ENCODE measurements at regions not wholly inside any gene's neighbourhood (a gene's known extent, or its start where the extent isn't known, plus 50 kb on each side); places are given as distances from the start of the nearest gene placed in this dataset.

- H3K9me3 Mint-ChIP-seq = peaks cover under 1% of the 10 kb centered on the region
- H3K4me1 Mint-ChIP-seq = peaks cover 4% of the 10 kb centered on the region
- no peaks in the 10 kb centered on the region for H3K36me3 Mint-ChIP-seq (ENCODE audit: low read depth)
- TF ChIP-seq CTCF (conservative IDR thresholded peaks at IDR 0.05) = no peak
- DNase-seq (ENCODE audit: low read depth, low spot score) = no peak
- no peak overlapping the region for H3K4me3 Mint-ChIP-seq
- H3K27ac Mint-ChIP-seq (ENCODE audit: unreplicated experiment) = no peak overlapping the region
- H3K27me3 Mint-ChIP-seq (ENCODE audit: low read depth) = peaks cover 88% of the 10 kb centered on the region
These were observed 215.3 kb downstream of the FOXA2 start for GRCh38 chr20:22369100-22369499.

GRCh38 chr20:22368235-22368634, 216.1 kb downstream of the FOXA2 start:
- H3K9me3 Mint-ChIP-seq = peaks cover 6% of the 10 kb centered on the region
- no peak for DNase-seq (ENCODE audit: low read depth, low spot score)
- TF ChIP-seq CTCF (conservative IDR thresholded peaks at IDR 0.05) = no peak
- H3K4me3 Mint-ChIP-seq = no peak overlapping the region
- peaks cover 4% of the 10 kb centered on the region for H3K4me1 Mint-ChIP-seq
- H3K27me3 Mint-ChIP-seq (ENCODE audit: low read depth) = peaks cover 86% of the 10 kb centered on the region
- H3K36me3 Mint-ChIP-seq (ENCODE audit: low read depth) = no peaks in the 10 kb centered on the region
- no peak overlapping the region for H3K27ac Mint-ChIP-seq (ENCODE audit: unreplicated experiment)

- Mint-ChIP-seq H3K9me3 (peaks cover 6% of the 10 kb centered on the region), H3K4me1 (peaks cover 4% of the 10 kb centered on the region), H3K4me3 (no peak overlapping the region), H3K27me3 (ENCODE audit: low read depth) (peaks cover 71% of the 10 kb centered on the region), H3K27ac (ENCODE audit: unreplicated experiment) (no peak overlapping the region), H3K36me3 (ENCODE audit: low read depth) (no peaks in the 10 kb centered on the region)
- no peak for TF ChIP-seq CTCF (conservative IDR thresholded peaks at IDR 0.05)
- no peak for DNase-seq (ENCODE audit: low read depth, low spot score)
These were observed 217.7 kb downstream of the FOXA2 start for GRCh38 chr20:22366631-22367030.

GRCh38 chr20:22354647-22355046, 229.7 kb downstream of the FOXA2 start:
- TF ChIP-seq CTCF (conservative IDR thresholded peaks at IDR 0.05) = no peak
- no peak for DNase-seq (ENCODE audit: low read depth, low spot score)
- H3K4me1 Mint-ChIP-seq = no peaks in the 10 kb centered on the region
- no peak overlapping the region for H3K27ac Mint-ChIP-seq (ENCODE audit: unreplicated experiment)
- no peaks in the 10 kb centered on the region for H3K36me3 Mint-ChIP-seq (ENCODE audit: low read depth)
- no peak overlapping the region for H3K4me3 Mint-ChIP-seq
- peaks cover 83% of the 10 kb centered on the region for H3K27me3 Mint-ChIP-seq (ENCODE audit: low read depth)
- no peaks in the 10 kb centered on the region for H3K9me3 Mint-ChIP-seq

- no peak overlapping the region for H3K27ac Mint-ChIP-seq (ENCODE audit: unreplicated experiment)
- no peaks in the 10 kb centered on the region for H3K36me3 Mint-ChIP-seq (ENCODE audit: low read depth)
- no peak overlapping the region for H3K4me3 Mint-ChIP-seq
- peaks cover 84% of the 10 kb centered on the region for H3K27me3 Mint-ChIP-seq (ENCODE audit: low read depth)
- no peaks in the 10 kb centered on the region for H3K9me3 Mint-ChIP-seq
- H3K4me1 Mint-ChIP-seq = no peaks in the 10 kb centered on the region
- DNase-seq (ENCODE audit: low read depth, low spot score) = no peak
- no peak for TF ChIP-seq CTCF (conservative IDR thresholded peaks at IDR 0.05)
These were observed 230.8 kb downstream of the FOXA2 start for GRCh38 chr20:22353586-22353985.

GRCh38 chr20:22352019-22352418, 232.4 kb downstream of the FOXA2 start:
- no peak for DNase-seq (ENCODE audit: low read depth, low spot score)
- no peaks in the 10 kb centered on the region for H3K9me3 Mint-ChIP-seq
- H3K36me3 Mint-ChIP-seq (ENCODE audit: low read depth) = no peaks in the 10 kb centered on the region
- H3K27ac Mint-ChIP-seq (ENCODE audit: unreplicated experiment) = no peak overlapping the region
- no peaks in the 10 kb centered on the region for H3K4me1 Mint-ChIP-seq
- H3K4me3 Mint-ChIP-seq = no peak overlapping the region
- peaks cover 85% of the 10 kb centered on the region for H3K27me3 Mint-ChIP-seq (ENCODE audit: low read depth)
- no peak for TF ChIP-seq CTCF (conservative IDR thresholded peaks at IDR 0.05)

Data from neural crest cell (in vitro differentiated cells).